CD4-positive, alpha-beta T cell treated with Interleukin-1 beta for 1 hour (primary cell): ENCODE measurements at regions not wholly inside any gene's neighbourhood (a gene's known extent, or its start where the extent isn't known, plus 50 kb on each side); places are given as distances from the start of the nearest gene placed in this dataset.
A peak's percentile ranks its signal among the peaks of the same experiment; 100 is the strongest.
"Not testable (repeated sequence)": the region's sequence is repeated elsewhere in the genome, so short reads cannot be mapped to it uniquely, and the experiment has no call there.

Source experiments
- DNase-seq, 2 donors: peaks; one replicate each; pipeline ENCODE4 v3.0.0-alpha.2; 2020 to 2022

- DNase-seq: no peak
Observed at GRCh38 chr22:22168941-22169867, 75.4 kb upstream of the VPREB1 start.

- peak; percentile 29 to 36 for DNase-seq
Observed at GRCh38 chr22:22168190-22168940, 76.2 kb upstream of the VPREB1 start.

GRCh38 chr22:22167791-22168189 is 76.8 kb upstream of the VPREB1 start:
- DNase-seq: peak; percentile 3 to 81

DNA sequence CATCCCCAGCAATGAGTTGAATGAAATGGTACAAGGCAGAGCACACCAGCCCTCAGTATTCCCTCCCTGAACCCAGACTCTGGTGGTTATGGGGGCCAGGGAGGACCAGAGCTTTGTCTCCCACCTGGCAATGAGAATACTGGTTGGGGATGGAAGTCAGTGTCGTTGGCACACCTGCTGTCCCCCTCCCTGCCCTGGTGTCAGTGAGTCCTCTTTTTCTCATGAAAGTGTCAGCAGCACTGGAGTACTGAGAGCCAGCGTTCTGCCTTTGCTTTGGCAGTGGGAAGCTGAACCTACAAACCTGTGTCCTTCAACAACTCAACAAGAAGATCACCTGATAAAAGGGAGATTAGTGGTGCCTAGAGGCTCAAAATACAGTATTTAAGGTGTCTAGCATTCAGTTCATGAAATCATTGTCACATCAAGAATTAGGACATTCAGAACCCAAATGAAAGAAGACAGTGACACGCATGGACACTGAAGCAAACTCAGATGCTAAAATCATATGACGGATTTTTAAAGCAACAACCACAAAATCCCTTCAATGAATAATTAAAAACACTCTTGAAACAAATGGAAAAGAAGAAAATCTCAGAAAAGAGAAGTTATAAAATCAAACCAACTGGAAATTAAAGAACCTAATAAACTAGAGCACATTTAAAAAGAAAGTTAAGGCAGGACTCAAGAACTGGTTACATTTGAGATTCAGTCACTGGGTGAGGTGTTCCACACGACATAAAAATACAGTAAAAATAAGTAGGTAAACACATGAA is 77.5 kb upstream of the VPREB1 start:
- DNase-seq: no peak

DNA sequence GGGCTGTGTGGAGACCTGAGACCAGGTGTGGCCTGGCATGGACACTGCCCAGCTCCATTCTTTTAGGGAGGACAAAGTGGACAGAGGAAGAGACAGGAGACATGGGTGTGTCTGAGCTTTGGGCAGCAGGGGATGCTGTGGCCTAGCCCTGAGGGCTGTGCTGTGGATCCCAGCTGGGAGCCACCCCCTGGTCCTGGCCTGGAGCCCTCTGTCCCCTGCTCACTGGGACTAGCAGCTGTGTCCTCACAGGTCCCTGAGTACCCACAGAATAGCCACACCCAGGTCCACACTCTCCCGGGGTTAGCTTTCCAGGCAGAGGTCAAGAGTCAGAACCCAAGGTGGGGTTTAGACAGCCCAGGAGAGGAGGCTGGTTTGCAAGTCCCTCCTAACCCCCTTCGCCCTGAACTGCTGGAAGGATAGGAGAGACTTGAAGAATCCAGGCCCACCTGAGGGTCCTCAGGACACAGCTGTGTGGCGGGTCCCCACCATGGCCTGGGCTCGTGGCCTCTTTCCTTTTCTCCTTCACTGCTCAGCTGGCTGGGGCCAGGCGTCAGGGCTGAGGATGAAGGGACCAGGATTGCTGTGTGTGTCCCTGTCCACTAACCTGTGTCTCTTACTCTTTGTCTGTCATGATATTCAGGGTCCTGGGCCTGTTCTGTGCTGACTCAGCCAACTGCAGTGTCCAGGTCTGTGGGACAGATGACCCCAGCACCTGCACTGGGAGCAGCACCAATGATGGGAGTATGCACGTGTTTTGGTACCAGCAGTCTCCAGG is 78.5 kb upstream of the VPREB1 start:
- DNase-seq: no peak

DNA sequence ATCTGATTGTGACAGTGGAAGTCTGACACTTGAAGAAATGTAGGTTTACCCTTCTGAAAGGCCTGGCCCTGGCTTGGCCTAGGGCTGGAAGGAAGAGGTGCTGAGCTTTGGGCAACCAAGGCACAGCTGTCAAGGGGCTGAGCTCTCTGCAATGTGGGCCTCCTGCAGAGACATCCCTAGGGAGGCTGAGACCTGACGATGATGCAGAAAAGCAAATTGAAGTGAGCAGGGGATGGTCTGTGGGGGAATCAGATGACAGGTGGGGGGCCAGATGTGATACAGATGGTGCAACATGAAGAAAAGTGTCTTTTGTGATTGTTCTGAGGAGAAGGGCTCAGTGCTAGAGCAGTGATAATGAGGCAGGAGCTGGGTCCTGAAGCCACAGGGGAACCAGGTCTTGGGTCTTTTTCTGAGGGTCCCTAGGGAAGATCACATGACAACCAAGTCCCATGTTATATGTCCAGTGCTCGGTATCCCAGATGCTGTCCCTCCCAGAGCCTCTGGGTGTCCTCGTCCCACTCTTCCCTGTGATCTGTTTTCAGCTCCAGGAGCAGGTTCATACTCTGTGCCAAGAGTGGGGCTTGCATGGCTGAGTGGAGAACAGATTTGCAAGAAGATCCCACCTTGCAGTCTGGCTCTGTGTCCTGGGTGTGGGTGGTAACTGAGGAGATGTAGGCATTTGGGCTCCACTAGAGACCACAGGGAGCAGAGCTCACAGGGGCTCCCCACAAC is 79.9 kb upstream of the VPREB1 start:
- no peak for DNase-seq

GRCh38 chr22:22161924-22162851 is 82.4 kb upstream of the VPREB1 start:
- peak in 1 of 2 donors; percentile 57 for DNase-seq

DNA sequence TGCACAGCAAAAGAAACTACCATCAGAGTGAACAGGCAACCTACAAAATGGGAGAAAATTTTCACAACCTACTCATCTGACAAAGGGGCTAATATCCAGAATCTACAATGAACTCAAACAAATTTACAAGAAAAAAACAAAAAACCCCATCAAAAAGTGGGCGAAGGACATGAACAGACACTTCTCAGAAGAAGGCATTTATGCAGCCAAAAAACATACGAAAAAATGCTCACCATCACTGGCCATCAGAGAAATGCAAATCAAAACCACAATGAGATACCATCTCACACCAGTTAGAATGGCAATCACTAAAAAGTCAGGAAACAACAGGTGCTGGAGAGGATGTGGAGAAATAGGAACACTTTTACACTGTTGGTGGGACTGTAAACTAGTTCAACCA is 83.8 kb upstream of the VPREB1 start:
- DNase-seq: not testable (repeated sequence)

DNA sequence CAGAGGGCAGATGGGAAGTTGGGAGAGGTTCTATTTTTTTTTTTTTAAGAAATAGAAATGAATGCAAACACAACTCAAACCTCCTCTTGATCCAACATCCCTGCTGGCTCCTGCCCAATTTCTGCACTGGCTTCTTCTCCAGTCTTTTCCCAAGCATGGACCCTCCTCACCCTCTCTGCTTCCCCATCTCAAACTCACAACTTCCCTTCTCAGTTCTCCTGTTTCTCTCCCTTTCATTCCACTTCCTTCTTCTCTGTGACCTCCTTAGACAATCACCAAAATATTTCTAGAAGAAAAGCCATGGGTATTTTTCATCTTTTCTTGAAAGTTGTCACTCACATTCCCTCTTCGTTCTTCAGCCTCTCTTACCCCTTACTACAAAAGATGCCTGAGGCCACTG is 85.2 kb upstream of the VPREB1 start:
- DNase-seq: no peak

DNA sequence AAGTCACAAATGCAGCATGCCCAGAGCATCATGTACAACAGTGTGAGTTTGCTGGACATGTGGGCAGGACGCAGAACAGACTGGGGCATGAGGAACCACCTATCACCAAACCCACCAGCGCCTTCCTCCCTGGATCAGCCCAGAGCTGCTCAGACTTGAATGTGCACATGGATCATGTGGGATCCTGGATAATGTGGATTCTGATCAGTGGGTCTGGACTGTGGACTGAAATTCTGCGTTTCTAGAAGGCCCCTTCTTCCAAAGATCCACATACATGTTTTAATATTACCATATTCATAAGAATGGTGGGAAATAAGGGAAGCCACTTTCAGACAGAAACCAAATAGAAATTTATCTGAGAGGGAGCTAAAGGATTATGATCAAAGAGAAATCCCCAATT is 85.6 kb upstream of the VPREB1 start:
- DNase-seq: no peak

DNA sequence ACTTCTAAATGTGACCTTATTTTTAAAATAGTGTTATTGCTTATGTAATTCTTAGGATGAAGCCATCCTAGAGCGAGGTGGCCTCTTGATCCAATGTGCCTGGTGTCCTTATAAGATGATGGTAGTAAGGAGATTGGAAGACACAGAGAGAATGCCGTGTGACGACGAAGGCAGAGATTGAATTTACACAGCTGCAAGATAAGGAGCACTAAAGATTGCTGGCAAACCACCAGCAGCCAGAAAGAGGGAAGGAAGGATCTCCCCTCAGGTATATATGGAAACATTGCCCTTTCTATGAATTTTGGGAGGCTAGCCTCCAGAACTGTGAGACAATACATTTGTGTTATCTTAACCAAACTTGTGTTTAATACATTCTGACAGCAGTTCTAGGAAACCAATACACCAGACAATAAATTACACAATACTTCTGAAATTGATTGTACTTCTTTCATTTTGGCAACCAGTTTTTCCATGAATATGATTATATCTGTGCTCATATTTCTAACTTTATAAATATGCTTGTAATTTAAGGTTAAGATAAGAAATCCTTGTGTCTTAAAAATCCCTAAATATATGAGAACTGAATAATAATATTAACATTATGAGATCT is 86.3 kb upstream of the VPREB1 start:
- no peak for DNase-seq

DNA sequence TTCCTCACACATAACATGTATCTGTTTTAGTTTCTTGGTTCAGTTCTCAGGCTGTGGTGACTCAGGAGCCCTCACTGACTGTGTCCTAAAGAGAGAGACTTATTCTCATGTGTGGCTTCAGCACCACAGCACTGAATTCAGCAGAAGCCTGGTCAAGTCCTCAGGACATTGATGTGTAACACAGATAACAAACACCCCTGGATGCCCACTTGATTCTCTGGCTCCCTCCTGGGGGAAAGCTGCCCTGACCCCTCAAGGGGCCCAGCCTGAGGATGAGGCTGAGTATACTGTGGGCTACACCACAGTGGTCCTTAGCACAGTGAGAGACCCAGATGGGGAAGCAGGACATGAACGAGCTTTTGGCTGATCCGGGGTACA is 87.2 kb upstream of the VPREB1 start:
- no peak for DNase-seq

- peak; percentile 65 to 67 for DNase-seq
Observed at GRCh38 chr22:22156716-22157347, 87.8 kb upstream of the VPREB1 start.

DNA sequence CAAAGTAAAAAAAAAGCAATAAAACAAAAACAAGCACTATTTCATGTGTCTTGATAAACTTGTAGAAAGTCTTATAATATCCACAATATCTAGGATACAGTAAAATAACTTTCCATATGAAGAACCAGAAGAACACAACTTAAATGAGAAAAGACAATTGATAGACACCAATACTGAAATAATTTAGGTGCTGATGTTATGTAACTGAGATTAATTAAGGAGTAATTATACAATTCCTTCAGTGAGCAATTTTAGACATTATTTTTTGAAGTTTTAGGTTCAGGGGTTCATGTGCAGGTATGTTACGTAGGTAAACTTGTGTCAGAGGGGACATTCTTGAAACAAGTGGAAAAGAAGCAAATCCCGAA is 88.3 kb upstream of the VPREB1 start:
- no peak for DNase-seq

DNA sequence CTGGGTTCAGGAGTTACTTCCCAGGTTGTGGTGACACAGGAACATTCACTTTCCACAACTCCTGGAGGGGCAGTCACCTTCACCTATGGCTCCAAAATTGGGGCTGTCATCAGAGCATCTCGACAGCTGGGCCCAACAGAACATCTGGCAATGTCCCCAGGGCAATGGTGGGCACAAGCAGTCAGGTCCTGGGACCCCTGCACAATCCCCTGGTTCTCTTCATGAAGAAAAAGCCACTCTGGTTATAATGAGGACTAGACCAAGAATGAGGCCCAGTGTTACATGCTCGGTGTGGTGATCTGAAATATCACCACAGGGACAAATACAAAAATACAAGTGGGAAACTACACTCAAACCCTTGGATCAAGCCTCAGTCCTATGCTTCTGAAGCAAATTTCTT is 89.0 kb upstream of the VPREB1 start:
- no peak for DNase-seq

GRCh38 chr22:22155146-22155545 is 89.4 kb upstream of the VPREB1 start:
- no peak for DNase-seq

GRCh38 chr22:22154040-22154439 is 90.5 kb upstream of the VPREB1 start:
- DNase-seq: no peak

DNA sequence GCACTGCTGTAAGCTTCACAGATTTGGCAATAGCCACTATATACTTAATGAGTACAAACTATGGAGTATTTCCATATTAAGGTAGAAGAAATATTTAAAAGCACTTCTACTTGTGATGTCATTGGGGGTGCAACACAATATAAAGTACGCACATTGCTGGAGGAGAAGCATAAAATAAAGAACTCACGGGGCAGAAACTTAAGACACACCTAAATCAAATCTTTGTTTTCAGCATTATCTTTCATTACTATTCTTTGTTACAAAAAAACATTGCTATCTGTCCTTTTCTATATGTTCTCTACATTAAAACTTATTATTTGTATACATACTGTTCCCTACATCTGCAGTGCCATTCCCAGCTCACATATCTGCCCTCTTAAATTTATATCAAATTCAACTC is 93.3 kb upstream of the VPREB1 start:
- DNase-seq: no peak

GRCh38 chr22:22150457-22150856 is 94.1 kb upstream of the VPREB1 start:
- DNase-seq: no peak

- DNase-seq: no peak
Observed at GRCh38 chr22:22148905-22149304, 95.7 kb upstream of the VPREB1 start.
